NCI-H187 (cell line): ENCODE measurements at regions not wholly inside any gene's neighbourhood (a gene's known extent, or its start where the extent isn't known, plus 50 kb on each side); places are given as distances from the start of the nearest gene placed in this dataset.

Experiments
- DNase-seq, 2 experiments: peaks; one replicate each; lab custom pipeline; 2025; lab: John Stamatoyannopoulos, UW

DNA sequence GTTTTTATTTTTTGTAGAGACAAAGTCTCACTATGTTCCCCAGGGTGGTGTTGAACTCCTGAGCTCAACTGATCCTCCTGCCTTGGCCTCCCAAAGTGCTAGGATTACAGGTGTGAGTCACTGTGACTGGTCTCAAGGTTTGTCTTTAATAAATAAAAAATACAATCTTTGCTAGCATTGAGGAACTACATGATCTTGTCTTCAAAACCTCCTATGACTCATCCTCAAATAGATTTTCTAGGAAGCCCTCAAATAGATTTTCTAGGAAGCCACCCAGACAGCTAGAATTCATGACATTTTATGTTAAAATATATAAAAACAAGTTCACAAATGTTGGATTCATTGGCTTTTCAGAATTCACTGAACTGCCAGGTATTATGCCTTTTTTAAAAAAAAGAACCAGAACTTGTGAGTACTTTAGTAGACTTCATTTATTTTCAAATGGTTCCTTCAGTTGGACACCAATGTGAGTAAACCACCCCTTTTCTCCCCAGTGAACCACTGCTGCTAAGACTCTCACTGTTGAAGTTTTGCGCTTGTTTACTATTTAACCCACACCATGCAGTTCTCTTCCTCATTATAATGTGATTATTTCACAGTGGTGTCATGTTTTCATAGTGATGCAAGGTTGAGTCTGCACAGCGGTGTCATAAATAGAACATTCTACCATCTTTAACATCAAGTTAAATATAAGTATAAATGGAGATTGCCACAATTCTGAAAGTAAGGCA is 303.9 kb downstream of the CASP12 start:
- no peak for DNase-seq

DNA sequence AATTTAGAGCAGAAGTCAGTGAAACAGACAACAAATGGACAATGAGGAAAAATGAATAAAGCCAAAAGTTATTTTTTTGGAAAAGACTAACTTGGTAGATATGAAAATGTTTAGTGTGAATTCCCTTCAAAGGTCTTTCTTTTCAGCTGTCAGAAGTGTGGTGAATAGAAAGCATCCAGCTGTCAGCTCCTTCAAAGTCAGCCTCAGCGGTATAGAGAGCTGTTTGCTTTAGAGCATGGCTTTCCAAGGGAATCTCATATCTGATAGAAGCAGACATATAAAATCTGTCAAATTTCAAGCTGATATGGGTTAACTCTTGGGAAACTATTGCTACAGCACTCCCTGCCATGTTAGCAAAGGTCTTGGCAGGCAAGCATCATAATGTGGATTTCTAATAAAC is 309.3 kb downstream of the CASP12 start:
- DNase-seq, result no peak

DNA sequence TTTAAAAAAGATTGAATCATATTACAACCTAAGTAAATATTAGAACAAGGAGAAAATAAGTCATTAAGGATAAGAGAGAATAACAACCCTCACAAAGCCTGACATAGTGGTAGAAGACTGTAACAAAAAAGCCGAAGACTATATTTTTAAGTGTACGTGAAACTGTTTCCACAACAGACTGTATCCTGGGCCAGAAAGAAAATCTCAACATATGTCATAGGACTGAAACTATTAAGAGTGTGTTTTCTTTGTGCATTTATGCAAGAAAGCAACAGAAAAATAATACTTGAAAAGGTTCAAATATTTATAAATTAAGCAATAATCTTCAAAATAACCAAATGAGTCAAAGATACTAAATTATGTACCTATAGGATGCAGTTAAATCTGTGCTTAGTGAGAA is 309.8 kb downstream of the CASP12 start:
- no peak for DNase-seq

DNA sequence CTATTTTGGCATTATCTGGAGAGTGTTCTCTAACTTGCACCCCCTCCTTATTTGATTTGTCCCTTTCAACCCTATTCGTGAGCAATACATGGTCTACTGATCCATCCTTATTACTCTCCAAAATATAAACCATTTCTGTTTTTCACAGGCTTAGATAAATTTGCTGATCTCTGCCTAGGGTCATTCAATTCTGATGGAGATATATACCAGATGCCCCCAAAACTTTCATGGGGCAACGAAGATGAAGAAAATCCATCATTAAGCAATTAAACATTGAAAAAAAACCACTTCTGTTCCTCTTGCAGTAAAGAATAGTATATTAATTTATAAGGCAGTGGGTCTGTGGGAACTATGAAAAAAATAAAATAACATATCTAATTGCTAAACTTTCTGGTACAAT is 313.4 kb downstream of the CASP12 start:
- no peak for DNase-seq

DNA sequence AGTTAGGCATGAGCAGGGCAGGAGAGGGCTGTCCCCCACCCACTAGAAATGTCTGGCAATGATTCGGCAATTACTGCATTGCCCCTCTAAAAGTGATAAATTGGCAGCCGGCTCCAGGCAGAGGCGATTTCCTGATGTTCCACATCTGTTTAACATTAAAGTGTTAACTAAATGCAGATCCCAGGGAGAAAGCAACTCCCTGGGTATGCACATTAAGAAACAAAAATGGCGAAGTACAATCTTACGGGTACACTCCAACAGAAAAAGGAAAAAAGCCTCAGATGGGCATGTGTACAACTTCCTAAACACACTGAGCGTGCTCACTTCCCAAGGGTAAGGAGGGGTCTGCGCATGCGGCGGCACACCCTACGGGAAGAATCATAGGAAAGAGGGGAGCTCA is 314.4 kb downstream of the CASP12 start:
- DNase-seq, result no peak

DNA sequence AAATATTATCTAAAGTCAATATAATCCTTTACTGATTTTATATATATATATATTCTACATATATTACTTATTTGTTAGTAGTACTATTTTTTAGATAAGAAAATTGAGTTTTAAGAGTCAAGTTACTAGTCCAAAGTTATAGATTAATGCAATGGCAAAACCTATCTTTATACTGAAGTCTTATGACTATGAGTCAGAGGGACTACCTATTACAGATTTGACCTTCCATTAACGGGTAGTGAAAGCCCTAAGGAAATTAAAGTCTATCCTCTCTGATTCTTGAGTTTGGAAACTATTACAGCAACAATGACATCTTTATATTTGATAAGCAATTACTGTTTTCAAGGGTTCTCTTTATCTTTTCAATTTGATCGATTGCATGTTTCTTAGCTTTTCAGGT is 315.8 kb downstream of the CASP12 start:
- DNase-seq, result no peak

DNA sequence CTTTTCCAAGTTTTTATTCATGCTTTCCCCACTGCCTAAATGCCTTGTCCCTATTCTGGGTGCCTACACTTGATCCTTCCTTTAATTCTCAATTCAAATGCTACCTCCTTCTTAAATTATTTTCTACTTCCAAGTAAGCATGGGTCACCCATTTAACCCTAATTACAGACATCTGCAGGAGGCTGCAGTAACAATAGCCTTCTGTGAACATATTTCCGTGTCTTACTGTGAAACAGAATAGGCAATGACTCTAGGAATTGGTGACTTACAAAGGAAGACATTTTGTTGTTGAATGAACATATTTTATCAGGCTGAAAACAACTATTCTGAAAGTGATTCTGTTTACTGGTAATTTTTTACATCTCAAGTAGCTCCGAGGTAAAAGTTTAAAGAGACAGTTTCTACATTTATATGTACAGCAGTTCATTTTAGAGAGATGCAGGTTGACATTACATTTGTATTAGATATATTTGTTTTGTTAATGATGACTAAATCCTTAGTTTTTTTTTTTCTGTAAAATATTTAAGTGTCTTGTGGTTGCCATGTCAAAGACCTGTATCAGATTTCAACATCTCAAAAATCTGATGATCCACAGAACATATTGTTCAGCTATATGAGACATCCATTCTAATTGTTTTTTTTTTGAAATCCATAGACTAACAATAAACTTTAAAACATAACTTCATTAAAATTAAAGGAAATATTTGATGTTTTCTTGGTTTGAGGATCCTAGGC is 316.8 kb downstream of the CASP12 start:
- no peak for DNase-seq

DNA sequence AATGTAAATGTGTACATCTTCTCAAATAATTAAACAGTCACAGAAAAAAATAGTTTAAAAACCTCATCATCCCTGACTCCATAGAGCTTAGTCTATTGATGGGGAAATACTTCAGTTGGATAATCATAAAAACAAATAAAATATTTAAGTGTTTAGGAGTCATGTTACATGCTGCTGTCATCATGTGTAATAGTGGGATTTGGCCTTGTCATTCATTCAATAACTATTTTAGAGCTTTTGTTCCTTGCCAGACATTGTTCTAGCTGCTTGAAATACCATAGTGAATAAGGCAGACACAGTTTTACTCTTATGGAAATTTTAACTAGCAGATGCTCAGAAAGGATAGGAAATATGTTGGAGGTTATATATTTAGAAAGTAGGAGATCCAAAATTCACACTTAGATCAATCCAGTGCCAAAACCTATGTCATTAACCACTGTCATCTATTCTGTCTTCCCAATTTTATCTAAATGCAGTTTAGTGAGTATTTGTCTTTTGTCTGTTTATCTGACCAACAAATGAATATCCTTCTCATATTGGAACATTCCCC is 324.7 kb downstream of the CASP12 start:
- DNase-seq, result no peak

DNA sequence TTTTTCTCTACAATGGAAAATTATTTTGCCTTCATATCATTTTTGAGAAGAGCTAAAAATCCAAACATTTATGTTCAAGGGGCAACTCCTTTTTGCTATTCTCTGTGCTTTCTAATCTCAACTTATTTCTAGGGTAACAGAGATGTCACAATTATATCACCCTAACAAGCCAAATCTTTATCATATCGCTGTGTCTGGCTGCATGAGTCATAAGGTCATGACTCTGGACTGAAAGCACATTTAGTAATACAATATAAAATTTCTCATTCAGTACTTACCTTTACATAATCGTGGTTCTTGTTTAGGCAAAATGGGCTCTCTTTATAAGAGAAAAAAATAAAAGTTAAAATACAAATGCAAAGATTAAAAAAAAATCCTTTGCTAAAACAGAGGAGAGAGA is 326.0 kb downstream of the CASP12 start:
- no peak for DNase-seq

DNA sequence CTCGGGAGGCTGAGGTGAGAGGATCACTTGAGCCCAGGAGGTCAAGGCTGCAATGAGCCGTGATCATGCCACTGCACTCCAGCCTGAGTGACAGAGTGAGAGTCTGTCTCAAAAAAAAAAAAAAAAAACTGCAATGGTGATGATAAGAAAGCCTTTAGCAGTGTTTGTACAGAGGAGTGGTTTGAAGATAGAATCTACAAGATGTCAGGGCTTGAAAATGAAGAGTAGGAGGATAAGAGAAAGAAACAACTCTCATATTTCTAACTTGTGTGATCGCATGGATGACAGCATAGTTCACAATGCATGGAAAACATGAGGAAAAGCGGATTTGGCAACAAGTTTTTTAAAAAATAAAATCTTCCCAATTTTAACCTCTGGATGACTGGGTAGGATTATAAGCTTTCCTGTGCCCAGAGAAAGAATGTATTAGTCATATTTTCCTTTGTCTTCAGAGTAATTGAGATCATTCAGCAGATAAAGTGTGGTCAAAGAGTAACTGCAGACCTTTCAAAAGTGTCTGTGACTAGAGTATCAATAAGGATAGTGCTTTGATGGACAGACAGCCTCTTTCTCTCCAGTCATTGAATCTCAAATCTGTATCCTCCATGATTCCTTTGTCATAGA is 328.1 kb downstream of the CASP12 start:
- no peak for DNase-seq

DNA sequence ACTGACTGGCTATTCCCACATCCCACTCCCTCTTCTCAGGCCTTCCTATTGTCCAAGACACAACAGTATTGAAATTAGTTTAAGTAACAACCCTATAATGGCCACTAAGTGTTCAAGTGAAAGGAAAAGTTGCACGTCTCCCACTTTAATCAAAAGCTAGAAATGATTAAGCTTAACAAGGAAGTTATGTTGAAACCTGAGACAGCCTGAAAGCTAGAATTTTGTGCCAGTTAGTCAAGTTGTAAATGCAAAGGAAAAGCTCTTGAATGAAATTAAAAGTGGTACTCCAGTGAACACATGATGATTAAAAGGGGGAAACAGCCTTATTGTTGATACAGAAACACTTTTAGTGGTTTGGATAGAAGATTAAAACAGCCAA is 332.7 kb downstream of the CASP12 start:
- DNase-seq, result no peak

DNA sequence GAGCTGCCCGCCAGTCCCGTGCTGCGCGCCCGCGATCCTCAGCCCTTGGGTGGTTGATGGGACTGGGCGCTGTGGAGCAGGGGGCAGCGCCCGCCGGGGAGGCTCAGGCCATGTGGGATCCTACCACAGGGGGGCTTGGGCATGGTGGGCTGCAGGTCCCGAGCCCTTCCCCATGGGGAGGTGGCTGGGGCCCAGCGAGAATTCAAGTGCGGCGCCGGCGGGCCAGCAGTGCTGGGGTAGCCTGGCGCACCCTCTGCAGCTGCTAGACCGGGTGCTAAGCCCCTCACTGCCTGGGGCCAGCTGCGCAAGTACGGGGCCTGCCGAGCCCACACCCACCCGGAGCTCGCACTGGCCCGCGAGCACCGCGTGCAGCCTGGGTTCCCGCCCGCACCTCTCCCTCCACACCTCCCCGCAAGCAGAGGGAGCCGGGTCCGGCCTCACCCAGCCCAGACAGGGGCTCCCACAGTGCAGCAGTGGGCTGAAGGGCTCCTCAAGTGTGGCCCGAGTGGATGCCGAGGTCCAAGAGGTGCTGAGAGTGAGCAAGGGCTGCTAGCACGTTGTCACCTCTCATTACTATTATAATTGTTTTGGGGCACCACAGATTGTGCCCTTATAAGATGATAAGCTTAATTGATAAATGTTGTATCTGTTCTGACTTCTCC is 333.2 kb downstream of the CASP12 start:
- DNase-seq, result no peak

DNA sequence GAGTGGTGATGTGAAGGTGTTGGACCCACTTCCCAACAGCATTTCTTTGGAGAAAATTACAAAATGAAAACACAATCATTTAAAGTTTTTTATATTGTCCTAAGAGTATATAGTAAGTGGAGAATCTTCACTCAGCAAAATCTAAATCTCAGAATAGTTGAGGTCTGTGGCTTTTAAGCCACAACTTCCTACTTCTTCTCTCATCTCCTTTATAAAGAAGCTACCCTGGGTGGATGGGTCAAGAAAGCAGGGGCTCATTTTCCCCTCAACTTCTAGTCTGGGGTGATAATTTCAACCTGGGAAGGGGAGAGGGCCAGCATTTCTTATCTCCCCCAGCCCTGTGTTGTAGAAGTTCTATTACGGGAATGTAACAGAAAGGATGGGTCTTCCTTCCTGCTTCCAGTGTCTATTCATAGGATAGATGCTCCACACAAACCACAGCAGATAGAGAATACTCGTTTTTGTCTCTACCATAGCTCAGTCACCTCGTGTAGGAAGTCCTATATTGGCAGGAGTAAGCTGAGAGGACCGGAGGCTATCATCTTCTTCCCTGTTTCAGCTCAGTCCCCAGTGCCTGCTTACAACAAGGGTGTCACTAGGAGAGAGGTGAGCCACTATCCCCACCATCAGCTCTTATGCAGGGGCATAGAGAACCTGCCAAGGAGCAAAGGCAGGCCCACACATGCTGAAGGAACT is 341.5 kb downstream of the CASP12 start:
- no peak for DNase-seq

DNA sequence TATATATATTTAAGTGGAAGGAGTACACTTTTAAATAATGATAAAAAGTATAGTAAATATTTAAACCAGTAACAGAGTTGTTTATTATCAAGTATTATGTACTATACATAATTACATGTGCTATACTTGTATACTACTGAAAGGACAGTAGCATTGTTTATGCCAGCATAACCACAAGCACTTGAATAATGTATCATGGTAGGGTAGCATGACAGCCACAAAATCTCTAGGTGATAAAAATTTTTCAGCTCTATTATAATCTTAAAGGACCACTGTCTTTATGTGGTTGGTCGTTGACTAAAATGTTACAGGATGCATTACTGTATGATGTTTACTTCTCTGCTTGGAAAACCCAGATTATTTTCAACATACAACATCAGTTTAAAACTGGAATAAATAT is 349.2 kb downstream of the CASP12 start:
- no peak for DNase-seq

DNA sequence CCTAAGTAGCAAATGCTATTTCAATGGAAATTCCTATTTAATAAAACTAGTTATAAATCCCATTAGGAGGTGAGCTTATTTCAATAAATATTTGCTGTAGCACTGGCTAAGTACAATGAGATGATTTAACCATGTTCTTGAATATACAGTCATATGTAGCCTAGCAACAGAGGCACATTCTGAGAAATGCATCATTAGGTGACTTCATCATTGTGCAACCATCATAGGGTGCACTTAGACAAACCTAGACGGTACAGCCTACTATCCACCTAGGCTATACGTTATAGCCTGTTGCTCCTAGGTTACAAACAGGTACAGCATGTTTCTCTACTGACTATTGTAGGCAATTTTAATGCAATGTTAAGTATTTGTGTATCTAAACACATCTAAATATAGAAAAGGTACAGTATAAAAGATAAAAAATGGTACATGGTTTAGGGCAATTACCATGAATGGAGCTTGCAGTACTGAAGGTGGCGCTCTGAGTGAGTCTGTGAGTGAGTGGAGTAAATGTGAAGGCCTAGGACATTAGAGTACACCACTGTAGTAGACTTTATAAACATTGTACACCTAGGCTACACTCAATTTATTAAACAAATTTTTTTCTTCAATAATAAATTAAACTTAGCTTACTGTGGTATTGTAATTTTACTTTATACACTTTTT is 350.1 kb downstream of the CASP12 start:
- no peak for DNase-seq

DNA sequence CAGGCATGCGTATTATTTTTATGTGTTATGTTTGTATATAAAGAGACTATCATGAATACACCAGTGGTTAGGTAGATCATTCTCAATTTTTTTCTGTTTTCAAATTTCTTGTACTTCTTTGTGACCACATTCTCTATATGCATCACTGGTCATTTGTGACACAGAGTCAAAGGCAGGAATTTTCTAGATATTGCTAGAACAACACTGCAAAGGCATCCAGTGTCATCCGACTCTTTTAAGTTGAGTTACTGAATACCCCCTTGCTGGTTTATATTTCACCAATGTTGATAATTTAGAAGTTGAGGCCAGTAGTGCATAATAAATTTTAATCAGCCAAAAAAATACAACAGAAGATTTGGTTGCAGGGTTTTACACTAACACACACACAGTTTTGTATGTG is 351.8 kb downstream of the CASP12 start:
- no peak for DNase-seq

DNA sequence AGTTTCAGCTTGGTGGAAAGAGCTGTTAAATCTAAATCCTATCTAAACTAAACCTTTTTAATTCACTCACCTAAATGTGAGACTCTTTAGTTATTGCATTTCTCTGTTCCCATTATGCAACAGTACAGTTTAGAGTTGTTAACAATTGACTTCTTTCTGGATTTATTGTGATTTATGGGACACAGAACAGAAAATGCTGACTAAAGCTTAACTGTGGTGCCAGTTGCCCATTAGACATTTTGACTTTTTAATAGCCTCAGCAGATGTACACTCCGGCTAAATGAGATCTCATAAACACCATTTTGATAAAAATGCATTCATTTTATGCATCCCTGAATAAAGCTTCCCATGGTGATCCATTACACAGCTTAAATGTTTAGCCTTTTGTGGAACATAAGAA is 356.6 kb downstream of the CASP12 start:
- DNase-seq, result no peak

DNA sequence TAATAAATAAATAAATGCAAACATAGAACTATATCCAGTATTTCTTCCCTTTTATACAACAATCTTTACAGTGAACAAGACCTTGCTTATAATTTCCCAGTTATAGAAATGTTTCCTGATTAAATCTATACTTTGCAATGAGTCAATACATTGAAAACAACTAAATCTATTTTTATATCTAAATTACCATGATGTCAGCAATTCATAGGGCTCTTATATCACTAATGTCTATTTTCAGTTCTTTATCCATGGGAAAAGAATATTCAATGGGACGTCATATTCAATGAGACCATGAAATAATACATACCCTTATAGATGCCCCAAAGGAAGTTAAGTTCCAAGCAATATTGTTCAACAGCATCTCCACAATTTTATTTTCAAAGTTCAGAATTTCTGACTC is 359.9 kb downstream of the CASP12 start:
- no peak for DNase-seq

DNA sequence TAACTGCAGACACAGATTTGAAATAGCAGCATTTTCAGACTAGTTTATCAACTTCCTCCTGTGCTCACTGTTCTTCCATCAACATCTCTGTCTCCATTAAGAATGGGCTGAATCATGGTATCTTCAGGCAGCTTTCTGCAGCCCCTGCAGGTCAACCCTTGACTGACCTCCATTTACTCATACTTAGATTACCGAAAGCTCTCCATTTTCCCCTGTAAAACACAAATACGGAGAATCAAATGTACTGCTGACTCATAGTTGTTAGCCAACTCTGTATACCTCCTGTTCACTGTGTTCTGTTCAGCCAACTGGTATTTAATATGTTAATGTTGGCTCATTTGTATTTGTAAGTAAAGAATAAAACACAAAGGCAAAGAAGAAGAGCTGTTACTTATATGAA is 364.0 kb downstream of the CASP12 start:
- DNase-seq, result no peak

DNA sequence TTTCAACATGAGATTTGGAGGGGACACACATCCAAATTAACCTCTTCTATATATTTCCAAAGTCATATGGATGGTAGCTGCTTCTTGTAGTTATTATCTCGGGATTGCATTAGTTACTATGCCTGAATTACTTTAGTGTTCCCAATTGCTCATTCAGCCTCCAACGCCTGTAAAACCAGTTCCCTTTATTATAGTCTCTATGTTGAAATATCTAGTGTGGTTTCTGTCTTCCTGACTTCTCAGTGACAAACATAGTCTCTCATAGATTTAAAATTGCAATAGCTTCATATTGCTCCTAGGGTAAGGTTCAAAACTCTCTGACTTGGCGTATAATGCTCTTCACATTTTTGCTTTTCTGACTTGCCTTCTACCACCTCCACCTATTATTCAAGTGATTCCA is 366.4 kb downstream of the CASP12 start:
- DNase-seq, result no peak

DNA sequence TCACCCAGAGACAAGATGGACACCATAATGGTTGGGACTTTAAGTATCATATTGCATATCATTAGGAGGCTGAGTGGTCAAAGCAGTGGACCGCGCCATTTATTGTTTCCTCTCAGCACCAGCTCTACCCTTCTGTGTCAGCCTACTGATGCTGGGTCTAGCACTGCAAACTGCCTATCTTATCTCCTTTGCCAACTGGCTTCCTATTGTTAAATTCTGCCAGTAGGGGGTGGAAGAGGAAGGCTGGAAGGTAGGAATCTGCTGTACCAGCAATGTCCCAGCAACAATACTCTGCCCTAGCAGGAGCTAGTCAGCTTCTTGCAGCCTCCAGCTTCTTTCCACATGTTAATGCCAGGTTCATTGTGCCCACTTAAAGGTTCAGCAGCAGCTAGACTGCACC is 367.1 kb upstream of the PDGFD start:
- no peak for DNase-seq
